Stimulated activated effector memory CD8-positive, alpha-beta T cell treated with anti-CD3 and anti-CD28 coated beads, Interleukin-12 subunit alpha, Interleukin-12 subunit beta, amount 100 ng/mL, for 72 hours (primary cell): ENCODE measurements at regions not wholly inside any gene's neighbourhood (a gene's known extent, or its start where the extent isn't known, plus 50 kb on each side); places are given as distances from the start of the nearest gene placed in this dataset.

Source experiments
- ATAC-seq: fragments of 150-1000 bp; cut with Tn5 transposase; 2 replicates; pipeline ENCODE4 v1.10.0; 2021
- DNase-seq, 2 donors: peaks; one replicate each; pipeline ENCODE4 v3.0.0; 2021 to 2022; ENCODE audit warnings: low spot score in 2 of 2
- H3K27ac Mint-ChIP-seq: one replicate; pipeline ENCODE4 v1.8.0; 2022; ENCODE audit warnings: mild to moderate bottlenecking, mixed read lengths
- H3K36me3 Mint-ChIP-seq: one replicate; pipeline ENCODE4 v1.8.0; 2022; ENCODE audit warnings: mild to moderate bottlenecking, mixed read lengths
- H3K4me1 Mint-ChIP-seq: one replicate; pipeline ENCODE4 v1.8.0; 2022; ENCODE audit warnings: mixed read lengths
- H3K4me3 Mint-ChIP-seq: one replicate; pipeline ENCODE4 v1.8.0; 2022; ENCODE audit warnings: mild to moderate bottlenecking, mixed read lengths
- H3K9me3 Mint-ChIP-seq: one replicate; pipeline ENCODE4 v1.8.0; 2022; ENCODE audit warnings: mixed read lengths

DNA sequence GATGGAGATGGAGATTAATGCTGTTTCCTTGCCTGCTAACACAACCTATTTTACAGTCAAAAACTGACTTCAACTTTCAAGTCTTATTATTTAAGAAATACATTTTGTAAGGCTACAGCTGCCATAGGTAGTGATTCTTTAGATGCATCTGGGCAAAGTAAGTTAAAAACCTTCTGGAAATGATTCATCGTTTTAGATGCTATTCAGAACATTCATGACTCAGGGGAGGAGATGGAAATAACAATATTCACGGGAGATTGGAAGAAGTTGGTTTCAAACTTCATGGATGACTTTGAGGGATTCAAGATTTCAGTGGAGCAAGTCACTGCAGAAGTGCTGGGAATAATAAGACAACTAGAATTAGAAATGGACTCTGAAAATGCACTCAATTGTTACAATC lies 174.9 kb upstream of the GGTLC1 start:
- DNase-seq = no peak
- Mint-ChIP-seq H3K36me3 (no peaks in the 10 kb centered on the region), H3K9me3 (no peaks in the 10 kb centered on the region), H3K27ac (no peak overlapping the region), H3K4me3 (no peak overlapping the region), H3K4me1 (no peaks in the 10 kb centered on the region)
- no peak for ATAC-seq

DNA sequence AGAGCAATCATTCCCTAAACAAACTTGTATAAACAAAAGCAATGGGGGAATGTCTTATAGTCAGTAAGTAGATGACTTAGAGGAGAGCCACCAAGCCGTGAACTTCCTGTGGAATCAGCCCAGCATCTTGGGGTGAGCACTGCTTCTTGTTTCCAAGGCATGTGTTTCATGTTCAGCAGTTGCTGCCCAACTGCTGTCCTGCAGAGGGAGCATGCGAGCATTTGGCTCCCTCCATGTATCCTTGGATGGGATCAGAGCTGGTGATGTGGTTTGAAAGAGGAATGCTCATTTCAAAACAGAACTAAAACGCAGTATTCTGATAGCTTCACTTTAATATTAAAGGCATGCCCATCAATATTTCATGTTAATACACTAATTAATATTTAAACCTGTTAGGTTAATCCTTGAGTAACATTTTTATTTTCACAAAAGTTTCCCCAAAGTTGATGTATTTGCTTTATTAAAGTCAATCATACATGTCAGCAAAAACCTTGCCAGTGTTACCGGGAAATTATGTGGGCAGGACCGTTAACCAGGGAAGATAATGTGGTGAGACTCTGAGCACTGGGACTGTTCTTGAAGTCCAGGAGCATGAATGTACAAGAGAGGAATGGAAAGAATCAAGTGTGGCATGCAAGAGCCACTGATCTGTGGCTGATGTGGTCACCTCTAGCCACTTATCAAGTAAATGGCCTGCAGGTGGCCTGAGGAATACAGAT lies 172.1 kb upstream of the GGTLC1 start:
- Mint-ChIP-seq H3K9me3 (no peaks in the 10 kb centered on the region), H3K4me1 (peaks cover 22% of the 10 kb centered on the region), H3K4me3 (no peak overlapping the region), H3K27ac (no peak overlapping the region), H3K36me3 (no peaks in the 10 kb centered on the region)
- ATAC-seq = no peak
- no peak for DNase-seq

DNA sequence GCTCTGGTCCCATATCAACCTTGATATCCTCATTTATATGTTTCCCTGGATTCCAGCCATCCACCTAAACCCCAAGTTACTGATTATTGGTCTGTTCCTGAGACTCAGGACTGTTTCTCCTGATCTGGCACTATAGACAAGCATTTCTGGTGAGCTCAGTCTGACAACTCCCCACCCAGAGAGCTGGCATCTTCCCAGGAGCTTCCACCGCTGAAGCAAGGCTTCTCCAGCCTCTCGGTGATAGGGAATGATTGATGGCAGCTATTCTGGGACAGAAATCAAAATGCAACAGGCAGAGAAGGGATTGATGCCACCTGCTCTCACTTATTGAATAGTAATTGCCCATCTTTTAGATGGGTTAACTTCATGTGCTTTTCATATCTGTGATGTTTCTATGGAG lies 169.7 kb upstream of the GGTLC1 start:
- ATAC-seq = no peak
- Mint-ChIP-seq H3K4me1 (peaks cover 22% of the 10 kb centered on the region), H3K27ac (no peak overlapping the region), H3K4me3 (no peak overlapping the region), H3K9me3 (no peaks in the 10 kb centered on the region), H3K36me3 (no peaks in the 10 kb centered on the region)
- DNase-seq = no peak

DNA sequence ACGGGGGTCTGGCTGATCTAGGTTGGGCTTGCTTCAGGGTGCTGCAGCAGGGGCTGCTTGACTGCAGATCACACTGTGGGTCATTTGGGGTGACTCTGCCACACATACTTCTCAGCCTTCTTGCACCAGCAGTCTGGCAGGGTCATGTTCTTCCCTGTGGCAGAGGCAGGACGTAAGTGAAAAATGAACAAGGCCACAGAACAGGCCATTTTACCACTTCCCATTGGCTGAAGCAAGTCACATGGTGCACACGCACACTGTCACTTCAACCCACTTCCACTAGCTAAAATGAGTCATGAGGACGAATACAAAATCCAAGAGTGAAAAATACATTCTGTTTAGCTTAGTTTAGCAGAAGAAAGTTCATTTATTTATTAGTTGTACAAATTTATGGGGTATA lies 168.6 kb upstream of the GGTLC1 start:
- ATAC-seq (peak; percentile 95), DNase-seq (peak; percentile 15 to 69)
- H3K4me1 Mint-ChIP-seq = peaks cover 22% of the 10 kb centered on the region
- H3K27ac Mint-ChIP-seq = peak overlapping the region; percentile 73
- no peaks in the 10 kb centered on the region for H3K36me3 Mint-ChIP-seq
- H3K9me3 Mint-ChIP-seq = no peaks in the 10 kb centered on the region
- no peak overlapping the region for H3K4me3 Mint-ChIP-seq

DNA sequence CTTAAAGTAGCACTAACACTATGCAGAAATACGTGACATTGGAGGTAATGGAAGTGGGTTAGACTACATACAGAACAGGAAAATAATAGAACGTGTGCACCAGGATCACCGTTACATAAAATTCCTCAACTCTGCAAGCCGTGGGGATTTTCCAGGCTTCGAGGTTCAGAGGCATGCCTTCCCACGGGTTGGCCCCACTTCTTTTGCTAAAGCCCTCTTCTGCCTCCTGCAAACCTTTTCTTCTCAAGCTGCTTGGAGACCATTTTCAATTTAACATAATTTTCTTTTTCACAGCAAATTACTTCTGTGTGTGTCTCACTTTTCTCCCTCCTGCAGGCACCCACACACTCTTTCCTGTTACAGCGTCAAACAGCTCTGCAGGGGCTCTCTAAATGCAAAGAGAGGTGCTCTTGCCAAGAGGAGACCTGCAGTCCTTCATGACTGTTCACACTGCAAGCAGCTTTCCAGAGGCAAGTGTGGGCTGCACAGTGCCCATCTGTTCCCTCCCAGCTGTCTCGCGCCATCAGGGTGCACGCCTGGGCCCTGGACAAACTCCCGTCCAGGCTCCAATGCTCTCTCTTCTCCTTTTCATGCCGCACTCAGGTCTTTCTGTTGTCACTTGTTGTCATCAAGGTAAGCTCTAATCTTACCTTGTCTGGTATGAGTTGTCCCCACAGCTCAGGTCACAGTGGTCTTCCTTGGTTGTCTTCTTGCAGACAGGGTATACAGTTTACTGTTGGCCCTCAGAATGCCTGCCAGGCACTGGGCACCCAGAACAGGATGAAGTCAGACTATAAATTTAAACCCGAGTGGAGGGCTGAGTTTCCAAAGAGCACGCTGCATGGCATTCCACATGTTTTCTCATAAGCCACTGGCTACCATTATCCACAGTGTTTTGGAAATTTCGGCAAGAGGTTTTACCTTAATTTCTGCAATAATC lies 164.8 kb upstream of the GGTLC1 start:
- peaks cover 2% of the 10 kb centered on the region for H3K9me3 Mint-ChIP-seq
- H3K4me1 Mint-ChIP-seq = peaks cover 34% of the 10 kb centered on the region
- DNase-seq = no peak
- ATAC-seq = no peak
- no peaks in the 10 kb centered on the region for H3K36me3 Mint-ChIP-seq
- H3K27ac Mint-ChIP-seq = no peak overlapping the region
- no peak overlapping the region for H3K4me3 Mint-ChIP-seq

DNA sequence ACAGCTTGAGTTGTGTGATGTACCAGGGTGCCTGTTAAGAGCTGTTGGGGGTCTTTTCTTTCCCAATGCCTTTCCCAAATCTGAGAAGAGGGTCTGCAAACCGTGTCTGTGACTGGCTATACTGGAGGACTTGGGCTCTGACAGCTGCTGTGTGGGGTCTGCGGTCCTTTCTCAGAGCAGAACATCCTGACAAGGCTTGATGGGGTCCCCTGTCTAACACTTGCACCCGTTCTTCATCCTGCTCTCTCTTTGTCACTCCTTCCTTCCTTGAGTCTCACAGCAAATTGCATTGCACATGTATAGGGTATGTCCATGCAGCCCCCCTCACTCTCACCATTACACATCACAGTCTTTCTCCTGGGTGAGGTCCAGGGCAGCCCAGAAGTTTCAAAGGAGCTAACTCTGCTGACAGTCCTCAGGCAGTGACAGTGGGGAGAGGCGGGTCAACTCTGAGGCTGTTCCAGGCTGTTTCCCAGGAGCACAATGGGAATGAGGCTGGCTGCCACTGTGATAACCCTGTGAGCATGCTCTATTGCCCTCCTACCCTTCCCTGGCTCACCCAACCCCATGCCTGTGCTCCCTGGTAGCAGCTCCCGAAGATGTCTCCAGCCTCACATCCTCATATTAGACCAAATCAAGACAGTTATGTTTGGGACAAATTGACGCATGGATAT lies 163.2 kb upstream of the GGTLC1 start:
- Mint-ChIP-seq H3K36me3 (no peaks in the 10 kb centered on the region), H3K27ac (no peak overlapping the region), H3K9me3 (peaks cover 2% of the 10 kb centered on the region), H3K4me3 (no peak overlapping the region), H3K4me1 (peaks cover 28% of the 10 kb centered on the region)
- DNase-seq (no peak), ATAC-seq (no peak)

DNA sequence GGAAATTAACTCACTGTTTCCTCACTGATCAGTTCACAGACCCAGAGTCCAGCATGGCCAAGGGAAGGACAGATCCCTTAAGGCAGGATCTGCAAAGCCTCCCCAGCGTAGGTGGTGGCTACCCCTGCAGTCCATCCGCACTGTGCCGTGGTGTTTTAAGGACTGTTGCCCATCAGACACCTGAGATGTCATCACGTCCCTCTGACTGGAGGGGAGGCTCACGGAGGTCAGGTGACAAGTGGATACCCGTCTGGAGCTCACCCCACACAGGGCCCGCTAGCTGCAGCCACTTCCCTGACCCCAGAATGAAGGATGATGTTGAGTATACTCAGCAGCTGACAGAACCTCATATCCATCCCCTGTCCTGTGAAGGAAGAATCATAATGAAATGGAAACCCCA lies 161.8 kb upstream of the GGTLC1 start:
- H3K9me3 Mint-ChIP-seq = peaks cover 2% of the 10 kb centered on the region
- peaks cover 37% of the 10 kb centered on the region for H3K4me1 Mint-ChIP-seq
- ATAC-seq (peak; percentile 20), DNase-seq (no peak)
- no peaks in the 10 kb centered on the region for H3K36me3 Mint-ChIP-seq
- no peak overlapping the region for H3K27ac Mint-ChIP-seq
- no peak overlapping the region for H3K4me3 Mint-ChIP-seq

DNA sequence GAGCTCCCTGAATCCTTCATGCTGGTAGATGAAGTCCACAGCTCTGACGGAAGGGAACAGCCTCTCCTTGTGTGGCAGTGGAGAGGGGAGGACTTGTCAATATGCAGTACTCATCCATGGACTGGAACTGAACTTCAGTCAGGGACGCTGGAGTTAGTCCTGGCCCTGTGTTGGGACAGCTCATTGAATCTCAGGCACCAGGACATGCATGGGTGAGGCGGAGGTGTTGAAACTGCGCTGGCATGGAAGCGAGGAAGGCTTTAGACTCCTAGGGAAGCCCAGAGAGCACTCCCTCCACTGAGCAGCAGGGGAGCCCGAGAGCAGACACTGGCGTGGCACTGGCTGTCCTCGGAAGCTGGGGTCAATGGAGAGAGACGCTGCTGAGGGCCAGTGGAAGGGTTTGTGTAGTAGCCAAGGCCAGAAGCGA lies 161.3 kb upstream of the GGTLC1 start:
- no peak for DNase-seq
- ATAC-seq = no peak
- Mint-ChIP-seq H3K27ac (peak overlapping the region; percentile 10), H3K4me1 (peaks cover 42% of the 10 kb centered on the region), H3K9me3 (peaks cover 2% of the 10 kb centered on the region), H3K4me3 (no peak overlapping the region), H3K36me3 (no peaks in the 10 kb centered on the region)

DNA sequence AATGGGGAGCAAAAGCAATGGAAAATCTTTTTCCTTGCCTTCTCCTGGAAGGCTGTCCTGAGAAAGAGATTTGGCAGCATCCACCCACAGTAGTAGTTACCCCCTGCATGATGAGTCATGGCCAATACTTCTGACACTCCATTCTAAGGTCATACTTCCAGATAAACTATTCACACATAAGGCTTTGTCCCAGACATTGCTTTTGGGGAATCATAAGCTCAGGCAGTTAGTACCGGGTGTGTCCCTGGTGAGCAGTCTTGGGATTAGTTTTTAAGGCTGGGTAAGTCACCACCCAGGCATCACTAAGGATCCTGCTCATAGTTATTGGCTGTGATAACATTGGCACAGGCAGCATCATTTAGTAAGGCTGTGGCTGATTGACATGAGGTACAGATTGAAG lies 160.6 kb upstream of the GGTLC1 start:
- Mint-ChIP-seq H3K27ac (no peak overlapping the region), H3K4me3 (no peak overlapping the region), H3K36me3 (no peaks in the 10 kb centered on the region), H3K9me3 (peaks cover 2% of the 10 kb centered on the region), H3K4me1 (peaks cover 49% of the 10 kb centered on the region)
- DNase-seq (no peak), ATAC-seq (no peak)

DNA sequence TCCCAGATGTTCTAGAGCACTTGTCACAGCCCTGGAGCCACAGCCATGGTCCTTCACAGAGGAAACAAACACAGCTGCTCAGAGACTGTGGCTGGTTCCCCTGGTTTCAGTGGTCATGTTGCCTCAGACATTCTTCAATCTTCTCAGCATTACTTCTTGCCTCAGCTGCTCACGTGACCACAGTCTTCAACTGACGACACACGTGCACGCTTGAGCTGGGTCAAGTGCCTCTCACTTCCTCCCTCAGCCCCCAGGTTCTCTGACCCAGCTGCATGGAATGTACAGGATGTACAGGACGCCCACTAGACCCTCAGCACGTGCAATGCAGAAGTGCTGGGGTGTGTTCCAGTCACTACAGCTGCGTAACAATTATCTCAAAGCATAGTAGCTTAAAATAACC lies 159.8 kb upstream of the GGTLC1 start:
- ATAC-seq (peak; percentile 69), DNase-seq (no peak)
- peak overlapping the region; percentile 7 for H3K27ac Mint-ChIP-seq
- peaks cover 2% of the 10 kb centered on the region for H3K9me3 Mint-ChIP-seq
- peaks cover 55% of the 10 kb centered on the region for H3K4me1 Mint-ChIP-seq
- H3K4me3 Mint-ChIP-seq = no peak overlapping the region
- no peaks in the 10 kb centered on the region for H3K36me3 Mint-ChIP-seq

DNA sequence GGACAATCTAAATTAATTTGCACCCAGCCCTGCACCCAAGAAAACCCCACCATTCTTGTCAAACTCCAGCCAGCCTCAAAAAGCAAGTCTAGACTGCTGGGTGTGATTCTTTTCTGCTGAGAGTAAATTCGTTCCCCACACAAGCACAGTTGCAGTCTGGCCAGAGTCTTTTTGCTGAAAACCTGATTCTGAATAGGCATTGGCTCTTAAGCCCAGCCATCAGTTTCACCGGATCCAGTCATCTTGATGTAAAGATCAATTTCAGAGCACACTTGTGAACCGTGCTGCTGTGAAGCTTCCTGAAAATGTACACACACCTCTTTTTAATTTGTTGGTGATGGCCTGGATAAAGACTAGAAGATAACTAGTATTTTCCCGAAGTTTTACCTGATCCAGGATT lies 159.4 kb upstream of the GGTLC1 start:
- Mint-ChIP-seq H3K27ac (no peak overlapping the region), H3K9me3 (peaks cover 2% of the 10 kb centered on the region), H3K4me3 (no peak overlapping the region), H3K36me3 (no peaks in the 10 kb centered on the region), H3K4me1 (peaks cover 55% of the 10 kb centered on the region)
- DNase-seq (no peak), ATAC-seq (no peak)

DNA sequence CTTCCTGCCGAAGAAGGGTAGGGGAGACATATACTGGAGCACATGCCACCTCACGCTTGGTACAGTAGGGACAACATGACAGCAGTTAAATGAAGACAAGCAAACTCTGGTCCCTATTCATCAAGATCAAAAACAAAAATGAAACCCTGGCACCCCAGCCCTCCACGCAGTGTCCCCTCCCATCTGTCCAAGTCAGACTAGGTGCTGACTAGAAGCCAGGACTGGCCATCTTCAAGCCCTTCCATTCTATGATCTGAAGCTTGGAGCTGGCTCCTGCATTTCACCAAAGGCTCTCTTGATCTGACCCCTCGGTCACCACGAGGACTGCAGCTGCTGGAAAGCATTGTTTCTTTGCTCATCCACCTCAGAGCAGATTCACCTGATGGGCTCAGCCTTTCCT lies 158.9 kb upstream of the GGTLC1 start:
- peaks cover 55% of the 10 kb centered on the region for H3K4me1 Mint-ChIP-seq
- no peak overlapping the region for H3K27ac Mint-ChIP-seq
- H3K36me3 Mint-ChIP-seq = no peaks in the 10 kb centered on the region
- ATAC-seq = no peak
- peaks cover 2% of the 10 kb centered on the region for H3K9me3 Mint-ChIP-seq
- DNase-seq = no peak
- no peak overlapping the region for H3K4me3 Mint-ChIP-seq

DNA sequence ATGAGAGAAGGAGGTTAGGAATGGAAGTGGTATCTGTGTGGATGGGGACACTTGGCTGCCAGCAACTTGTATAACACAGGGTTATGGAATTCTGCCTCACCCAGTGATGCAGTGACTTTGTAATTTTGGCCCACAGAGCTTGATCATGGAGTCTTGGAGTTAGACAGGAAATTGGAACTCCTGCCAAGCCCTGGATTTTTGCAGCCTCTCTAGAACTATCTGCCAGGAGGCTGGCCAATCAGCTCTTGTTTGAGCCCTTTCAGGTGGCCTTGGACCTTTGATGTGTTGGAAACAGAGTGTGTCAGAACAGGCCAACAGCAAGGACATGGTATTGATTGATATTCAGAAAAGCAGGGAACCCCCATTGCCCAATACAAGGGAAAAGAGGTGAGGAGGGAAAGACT lies 157.7 kb upstream of the GGTLC1 start:
- H3K36me3 Mint-ChIP-seq = no peaks in the 10 kb centered on the region
- H3K4me1 Mint-ChIP-seq = peaks cover 55% of the 10 kb centered on the region
- no peak for ATAC-seq
- no peak for DNase-seq
- no peak overlapping the region for H3K4me3 Mint-ChIP-seq
- H3K9me3 Mint-ChIP-seq = peaks cover 2% of the 10 kb centered on the region
- no peak overlapping the region for H3K27ac Mint-ChIP-seq

DNA sequence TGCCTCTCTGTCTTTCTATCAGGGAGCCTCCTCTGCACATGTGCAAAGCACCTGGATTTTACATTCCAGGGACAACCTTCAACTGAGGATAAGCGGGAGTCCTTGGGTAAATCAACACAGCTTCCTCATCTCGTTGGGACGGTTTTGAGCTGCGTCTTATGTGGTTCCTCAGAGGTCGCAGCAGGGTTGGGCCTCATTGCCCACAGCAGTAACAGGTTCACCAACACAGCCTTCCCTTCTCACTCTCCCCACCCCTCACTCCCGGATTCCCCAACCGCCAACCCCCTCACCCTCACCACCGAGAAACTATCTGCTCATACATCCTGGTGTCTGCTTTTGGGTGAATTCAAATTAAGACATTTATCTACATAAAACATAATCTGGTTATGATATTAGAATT lies 155.8 kb upstream of the GGTLC1 start:
- H3K36me3 Mint-ChIP-seq = no peaks in the 10 kb centered on the region
- no peak overlapping the region for H3K27ac Mint-ChIP-seq
- H3K4me1 Mint-ChIP-seq = peaks cover 49% of the 10 kb centered on the region
- no peak overlapping the region for H3K4me3 Mint-ChIP-seq
- peaks cover 2% of the 10 kb centered on the region for H3K9me3 Mint-ChIP-seq
- ATAC-seq (no peak), DNase-seq (no peak)

DNA sequence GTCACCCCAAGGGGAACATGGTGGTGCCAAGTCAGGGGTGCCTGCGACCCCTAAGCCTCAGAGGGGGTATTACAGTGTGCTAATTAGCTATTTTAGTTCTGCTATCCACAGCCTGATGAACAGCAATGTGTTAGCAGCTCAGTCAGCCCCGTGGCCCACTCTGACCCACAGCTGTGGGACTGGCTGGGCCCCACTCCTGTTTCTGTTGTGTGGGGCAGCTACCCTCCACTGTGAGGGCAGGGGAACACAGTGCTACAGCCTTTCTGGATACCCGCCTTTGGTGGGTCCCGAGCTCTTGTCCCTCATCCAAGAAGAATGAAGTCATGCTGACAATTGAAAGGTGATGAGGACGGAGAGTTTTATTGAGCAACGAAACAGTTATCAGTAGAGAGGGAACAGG lies 152.5 kb upstream of the GGTLC1 start:
- H3K4me3 Mint-ChIP-seq = no peak overlapping the region
- ATAC-seq (no peak), DNase-seq (no peak)
- H3K9me3 Mint-ChIP-seq = no peaks in the 10 kb centered on the region
- no peaks in the 10 kb centered on the region for H3K36me3 Mint-ChIP-seq
- no peak overlapping the region for H3K27ac Mint-ChIP-seq
- H3K4me1 Mint-ChIP-seq = peaks cover 26% of the 10 kb centered on the region
